ENCODE measurements at regions not wholly inside any gene's neighbourhood (a gene's known extent, or its start where the extent isn't known, plus 50 kb on each side); places are given as distances from the start of the nearest gene placed in this dataset.

GRCh38 chr2:126189527-126189926, 466.4 kb upstream of the GYPC start:
- H3K4me3 Mint-ChIP-seq, result no peak overlapping the region
- Histone ChIP-seq H3K4me2 (no peak overlapping the region), H3F3A (replicated peaks; ENCODE audit: low read depth) (no peaks in the 10 kb centered on the region), H3K9me2 (ENCODE audit: insufficient read depth) (no peaks in the 10 kb centered on the region), H3K36me3 (ENCODE audit: insufficient read depth) (no peaks in the 10 kb centered on the region), H3K27me3 (ENCODE audit: insufficient read depth) (no peaks in the 10 kb centered on the region), H3K27ac (ENCODE audit: low read depth) (no peak overlapping the region), H4K20me1 (replicated peaks; ENCODE audit: insufficient read depth) (no peaks in the 10 kb centered on the region), H3K79me2 (replicated peaks; ENCODE audit: insufficient read depth) (no peaks in the 10 kb centered on the region), H2AFZ (no peak overlapping the region), H3K4me3 (no peak overlapping the region), H3K4me1 (ENCODE audit: insufficient read depth) (no peaks in the 10 kb centered on the region)
- H3K4me1 Mint-ChIP-seq, result no peaks in the 10 kb centered on the region
- DNase-seq (ENCODE audit: low spot score) (no peak), ATAC-seq (no peak)
- no peak overlapping the region for H3K27ac Mint-ChIP-seq
- TF ChIP-seq NANOG (IDR thresholded peaks at IDR 0.05; ENCODE audit: borderline replicate concordance) (no peak), STAT1 (IDR thresholded peaks at IDR 0.05; ENCODE audit: unreplicated experiment) (no peak), ETS1 (IDR thresholded peaks at IDR 0.05) (no peak), CTCF (conservative IDR thresholded peaks at IDR 0.05; ENCODE audit: low read depth in 2 of 2) (no peak), JUNB (IDR thresholded peaks at IDR 0.05; ENCODE audit: unreplicated experiment) (no peak), POLR2AphosphoS5 (IDR thresholded peaks at IDR 0.05; ENCODE audit: low read depth) (no peak), ZNF114 (CRISPR knock-in tag; IDR thresholded peaks at IDR 0.05) (no peak), REST (IDR thresholded peaks at IDR 0.05; ENCODE audit: unreplicated experiment) (no peak), ZNF331 (CRISPR knock-in tag; IDR thresholded peaks at IDR 0.05; ENCODE audit: low read depth) (no peak), CREB1 (CRISPR knock-in tag; IDR thresholded peaks at IDR 0.05; ENCODE audit: low read depth) (no peak), ZNF462 (CRISPR knock-in tag; IDR thresholded peaks at IDR 0.05) (no peak), EZH2 (IDR thresholded peaks at IDR 0.05; ENCODE audit: low read depth, unreplicated experiment) (no peak), EZH2phosphoT487 (IDR thresholded peaks at IDR 0.05; ENCODE audit: unreplicated experiment) (no peak)
- peaks cover 1% of the 10 kb centered on the region for H3K27me3 Mint-ChIP-seq (ENCODE audit: insufficient read depth, low read depth, poor library complexity)
- no peaks in the 10 kb centered on the region for H3K9me3 Mint-ChIP-seq
- H3K36me3 Mint-ChIP-seq (ENCODE audit: low read depth), result no peaks in the 10 kb centered on the region
